GM12878 (cell line): ENCODE measurements at regions not wholly inside any gene's neighbourhood (a gene's known extent, or its start where the extent isn't known, plus 50 kb on each side); places are given as distances from the start of the nearest gene placed in this dataset.
A peak's percentile ranks its signal among the peaks of the same experiment; 100 is the strongest.

Experiments
- ATF2 ChIP-seq: IDR thresholded peaks from 2 replicates; pipeline ENCODE4 v1.6.1; 2012; ENCODE audit warnings: low read length, inconsistent platforms
- ATF7 ChIP-seq: fragments of 450-650 bp; IDR thresholded peaks from 2 replicates; pipeline ENCODE4 v1.6.1; 2016; ENCODE audit warnings: low read depth, mild to moderate bottlenecking
- CEBPB ChIP-seq, 2 experiments: fragments of 150-350 bp in 1 of 2; IDR thresholded peaks; 2 replicates each; pipeline ENCODE4 v1.6.1; 2012 to 2014; ENCODE audit warnings: low read depth in 2 of 2, low read length in 2 of 2, borderline replicate concordance in 1 of 2, inconsistent platforms in 1 of 2
- CUX1 ChIP-seq: IDR thresholded peaks from 2 replicates; pipeline ENCODE4 v1.6.1; 2012; ENCODE audit warnings: improper control_type of control experiment, low read depth, low read length; ENCODE audit not compliant: insufficient replicate concordance
- EED ChIP-seq: sonication (generic); IDR thresholded peaks from 2 replicates; pipeline ENCODE4 v1.6.1; 2016; ENCODE audit warnings: antibody characterized with exemption, low read depth
- ETV6 ChIP-seq, 2 experiments: fragments of 450-650 bp in 1 of 2; IDR thresholded peaks in 1 of 2; conservative IDR thresholded peaks in 1 of 2; 2 replicates each; pipeline ENCODE4 v1.6.1; 2014; ENCODE audit warnings: antibody characterized with exemption in 1 of 2, borderline replicate concordance in 1 of 2, low read depth in 1 of 2, mild to moderate bottlenecking in 1 of 2, moderate library complexity in 1 of 2
- IKZF2 ChIP-seq, 2 experiments: fragments of 450-650 bp; IDR thresholded peaks; 2 replicates each; pipeline ENCODE4 v1.6.1; 2017; ENCODE audit warnings: mild to moderate bottlenecking in 2 of 2, moderate library complexity in 2 of 2
- MTA3 ChIP-seq: IDR thresholded peaks from 2 replicates; pipeline ENCODE4 v1.6.1; 2012; ENCODE audit warnings: low read length, inconsistent platforms, borderline replicate concordance
- NFYB ChIP-seq: IDR thresholded peaks from 2 replicates; pipeline ENCODE4 v1.6.1; 2011; ENCODE audit warnings: low read depth, mild to moderate bottlenecking, low read length, improper control_type of control experiment, moderate library complexity; ENCODE audit not compliant: insufficient read depth
- RB1 ChIP-seq: fragments of 450-650 bp; formaldehyde crosslinking; IDR thresholded peaks from 2 replicates; pipeline ENCODE4 v1.6.1; 2017; ENCODE audit warnings: mild to moderate bottlenecking, borderline replicate concordance
- SP1 ChIP-seq: IDR thresholded peaks from one replicate; pipeline ENCODE4 v1.6.1; 2011; ENCODE audit warnings: low read depth, low read length
- SRF ChIP-seq, 2 experiments: IDR thresholded peaks; 2 replicates each; pipeline ENCODE4 v1.6.1; 2011; ENCODE audit warnings: low read depth in 2 of 2, low read length in 2 of 2, mild to moderate bottlenecking in 1 of 2, moderate library complexity in 1 of 2
- TBL1XR1 ChIP-seq: IDR thresholded peaks from 2 replicates; pipeline ENCODE4 v1.6.1; 2012; ENCODE audit warnings: low read depth, low read length, improper control_type of control experiment
- ZZZ3 ChIP-seq: IDR thresholded peaks from 2 replicates; pipeline ENCODE4 v1.6.1; 2011; ENCODE audit warnings: low read depth; ENCODE audit not compliant: control insufficient read depth, insufficient read length
- TF ChIP-seq, protein P1 (sequence below): fragments of 450-650 bp; IDR thresholded peaks from 2 replicates; pipeline ENCODE4 v1.6.1; 2014; ENCODE audit warnings: mild to moderate bottlenecking
- TF ChIP-seq, protein P2 (sequence below): fragments of 150-350 bp; IDR thresholded peaks from 2 replicates; pipeline ENCODE4 v1.6.1; 2014; ENCODE audit warnings: mild to moderate bottlenecking, low read depth, low read length
- TF ChIP-seq, protein P3 (sequence below): fragments of 450-650 bp; IDR thresholded peaks from 2 replicates; pipeline ENCODE4 v1.6.1; 2016; ENCODE audit warnings: mild to moderate bottlenecking, moderate library complexity, borderline replicate concordance

GRCh38 chr10:44307691-44308090, 77.2 kb downstream of the CXCL12 start (continued):
- TF ChIP-seq ATF2 = 0 out of 2 replicates have a peak, but pooled peaks have one; percentile 29
- no peak; the same call in 1 of the 2 replicates for TF ChIP-seq MTA3
- no peak for TF ChIP-seq RB1
- TF ChIP-seq, protein P1, sequence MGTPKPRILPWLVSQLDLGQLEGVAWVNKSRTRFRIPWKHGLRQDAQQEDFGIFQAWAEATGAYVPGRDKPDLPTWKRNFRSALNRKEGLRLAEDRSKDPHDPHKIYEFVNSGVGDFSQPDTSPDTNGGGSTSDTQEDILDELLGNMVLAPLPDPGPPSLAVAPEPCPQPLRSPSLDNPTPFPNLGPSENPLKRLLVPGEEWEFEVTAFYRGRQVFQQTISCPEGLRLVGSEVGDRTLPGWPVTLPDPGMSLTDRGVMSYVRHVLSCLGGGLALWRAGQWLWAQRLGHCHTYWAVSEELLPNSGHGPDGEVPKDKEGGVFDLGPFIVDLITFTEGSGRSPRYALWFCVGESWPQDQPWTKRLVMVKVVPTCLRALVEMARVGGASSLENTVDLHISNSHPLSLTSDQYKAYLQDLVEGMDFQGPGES = no peak
- no peak for TF ChIP-seq ETV6 (conservative IDR thresholded peaks at IDR 0.05 in 1 of 2, IDR thresholded peaks at IDR 0.05 in 1 of 2; ENCODE audit: borderline replicate concordance in 1 of 2, low read depth in 1 of 2)
- TF ChIP-seq SP1 = no peak
- TF ChIP-seq TBL1XR1 = no peak
- TF ChIP-seq, protein P2, sequence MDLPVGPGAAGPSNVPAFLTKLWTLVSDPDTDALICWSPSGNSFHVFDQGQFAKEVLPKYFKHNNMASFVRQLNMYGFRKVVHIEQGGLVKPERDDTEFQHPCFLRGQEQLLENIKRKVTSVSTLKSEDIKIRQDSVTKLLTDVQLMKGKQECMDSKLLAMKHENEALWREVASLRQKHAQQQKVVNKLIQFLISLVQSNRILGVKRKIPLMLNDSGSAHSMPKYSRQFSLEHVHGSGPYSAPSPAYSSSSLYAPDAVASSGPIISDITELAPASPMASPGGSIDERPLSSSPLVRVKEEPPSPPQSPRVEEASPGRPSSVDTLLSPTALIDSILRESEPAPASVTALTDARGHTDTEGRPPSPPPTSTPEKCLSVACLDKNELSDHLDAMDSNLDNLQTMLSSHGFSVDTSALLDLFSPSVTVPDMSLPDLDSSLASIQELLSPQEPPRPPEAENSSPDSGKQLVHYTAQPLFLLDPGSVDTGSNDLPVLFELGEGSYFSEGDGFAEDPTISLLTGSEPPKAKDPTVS = no peak
- TF ChIP-seq ZZZ3 = no peak
- no peak for TF ChIP-seq NFYB
- TF ChIP-seq CUX1 = no peak
- TF ChIP-seq ATF7 = no peak
- TF ChIP-seq, protein P3, sequence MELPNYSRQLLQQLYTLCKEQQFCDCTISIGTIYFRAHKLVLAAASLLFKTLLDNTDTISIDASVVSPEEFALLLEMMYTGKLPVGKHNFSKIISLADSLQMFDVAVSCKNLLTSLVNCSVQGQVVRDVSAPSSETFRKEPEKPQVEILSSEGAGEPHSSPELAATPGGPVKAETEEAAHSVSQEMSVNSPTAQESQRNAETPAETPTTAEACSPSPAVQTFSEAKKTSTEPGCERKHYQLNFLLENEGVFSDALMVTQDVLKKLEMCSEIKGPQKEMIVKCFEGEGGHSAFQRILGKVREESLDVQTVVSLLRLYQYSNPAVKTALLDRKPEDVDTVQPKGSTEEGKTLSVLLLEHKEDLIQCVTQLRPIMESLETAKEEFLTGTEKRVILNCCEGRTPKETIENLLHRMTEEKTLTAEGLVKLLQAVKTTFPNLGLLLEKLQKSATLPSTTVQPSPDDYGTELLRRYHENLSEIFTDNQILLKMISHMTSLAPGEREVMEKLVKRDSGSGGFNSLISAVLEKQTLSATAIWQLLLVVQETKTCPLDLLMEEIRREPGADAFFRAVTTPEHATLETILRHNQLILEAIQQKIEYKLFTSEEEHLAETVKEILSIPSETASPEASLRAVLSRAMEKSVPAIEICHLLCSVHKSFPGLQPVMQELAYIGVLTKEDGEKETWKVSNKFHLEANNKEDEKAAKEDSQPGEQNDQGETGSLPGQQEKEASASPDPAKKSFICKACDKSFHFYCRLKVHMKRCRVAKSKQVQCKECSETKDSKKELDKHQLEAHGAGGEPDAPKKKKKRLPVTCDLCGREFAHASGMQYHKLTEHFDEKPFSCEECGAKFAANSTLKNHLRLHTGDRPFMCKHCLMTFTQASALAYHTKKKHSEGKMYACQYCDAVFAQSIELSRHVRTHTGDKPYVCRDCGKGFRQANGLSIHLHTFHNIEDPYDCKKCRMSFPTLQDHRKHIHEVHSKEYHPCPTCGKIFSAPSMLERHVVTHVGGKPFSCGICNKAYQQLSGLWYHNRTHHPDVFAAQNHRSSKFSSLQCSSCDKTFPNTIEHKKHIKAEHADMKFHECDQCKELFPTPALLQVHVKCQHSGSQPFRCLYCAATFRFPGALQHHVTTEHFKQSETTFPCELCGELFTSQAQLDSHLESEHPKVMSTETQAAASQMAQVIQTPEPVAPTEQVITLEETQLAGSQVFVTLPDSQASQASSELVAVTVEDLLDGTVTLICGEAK = no peak
- TF ChIP-seq EED = peak; percentile 69
- TF ChIP-seq SRF (IDR thresholded peaks at IDR 0.05; ENCODE audit: low read depth in 2 of 2, low read length in 2 of 2) = no peak
- peak; percentile 66 to 69; a peak in 3 of 4 replicates for TF ChIP-seq IKZF2 (IDR thresholded peaks at IDR 0.05)
- TF ChIP-seq CEBPB (IDR thresholded peaks at IDR 0.05; ENCODE audit: borderline replicate concordance in 1 of 2, low read depth in 2 of 2, low read length in 2 of 2) = no peak
